WI38 (cell line): ENCODE measurements at regions not wholly inside any gene's neighbourhood (a gene's known extent, or its start where the extent isn't known, plus 50 kb on each side); places are given as distances from the start of the nearest gene placed in this dataset.

Experiments
- H3K4me3 ChIP-seq: 2 replicates; pipeline ENCODE4 v1.5.1; 2011; ENCODE audit warnings: low read depth, mild to moderate bottlenecking, control low read depth, low read length
- TF ChIP-seq, protein P1 (sequence below): IDR thresholded peaks from 2 replicates; pipeline ENCODE4 v1.5.1; 2012; ENCODE audit warnings: low read depth, mild to moderate bottlenecking, control low read depth, low read length

DNA sequence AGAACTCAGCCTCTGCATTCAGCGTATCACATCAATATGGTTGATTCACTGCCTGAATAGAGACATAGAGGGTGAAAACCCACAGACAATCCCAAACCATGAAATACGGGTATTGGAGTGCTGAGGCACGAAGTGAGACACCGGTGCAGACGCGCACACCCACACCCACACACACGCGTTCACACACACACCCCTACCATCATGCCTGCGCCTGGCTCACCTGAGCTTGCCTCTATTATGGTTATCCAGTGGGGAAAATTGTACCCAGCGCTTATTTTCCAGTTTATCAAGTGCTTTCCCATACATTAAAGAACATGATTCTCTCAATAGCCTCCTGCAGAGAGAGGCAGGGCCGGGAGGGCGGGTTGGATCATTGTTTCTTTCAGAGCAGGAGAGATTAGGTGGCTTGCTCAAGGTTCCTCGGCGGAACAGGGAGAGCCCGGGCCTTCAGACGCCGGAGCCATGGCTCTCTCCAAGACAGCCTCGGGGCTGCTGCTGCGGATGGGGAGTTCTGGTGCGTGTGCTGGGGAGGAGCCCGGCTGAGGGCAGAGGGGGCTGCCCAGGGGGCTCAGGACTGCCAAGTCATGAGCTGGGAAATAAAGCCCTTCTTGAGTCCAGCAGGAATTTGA is 78.9 kb upstream of the THY1 start:
- TF ChIP-seq, protein P1, sequence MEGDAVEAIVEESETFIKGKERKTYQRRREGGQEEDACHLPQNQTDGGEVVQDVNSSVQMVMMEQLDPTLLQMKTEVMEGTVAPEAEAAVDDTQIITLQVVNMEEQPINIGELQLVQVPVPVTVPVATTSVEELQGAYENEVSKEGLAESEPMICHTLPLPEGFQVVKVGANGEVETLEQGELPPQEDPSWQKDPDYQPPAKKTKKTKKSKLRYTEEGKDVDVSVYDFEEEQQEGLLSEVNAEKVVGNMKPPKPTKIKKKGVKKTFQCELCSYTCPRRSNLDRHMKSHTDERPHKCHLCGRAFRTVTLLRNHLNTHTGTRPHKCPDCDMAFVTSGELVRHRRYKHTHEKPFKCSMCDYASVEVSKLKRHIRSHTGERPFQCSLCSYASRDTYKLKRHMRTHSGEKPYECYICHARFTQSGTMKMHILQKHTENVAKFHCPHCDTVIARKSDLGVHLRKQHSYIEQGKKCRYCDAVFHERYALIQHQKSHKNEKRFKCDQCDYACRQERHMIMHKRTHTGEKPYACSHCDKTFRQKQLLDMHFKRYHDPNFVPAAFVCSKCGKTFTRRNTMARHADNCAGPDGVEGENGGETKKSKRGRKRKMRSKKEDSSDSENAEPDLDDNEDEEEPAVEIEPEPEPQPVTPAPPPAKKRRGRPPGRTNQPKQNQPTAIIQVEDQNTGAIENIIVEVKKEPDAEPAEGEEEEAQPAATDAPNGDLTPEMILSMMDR = no peak
- no peak overlapping the region for H3K4me3 ChIP-seq

DNA sequence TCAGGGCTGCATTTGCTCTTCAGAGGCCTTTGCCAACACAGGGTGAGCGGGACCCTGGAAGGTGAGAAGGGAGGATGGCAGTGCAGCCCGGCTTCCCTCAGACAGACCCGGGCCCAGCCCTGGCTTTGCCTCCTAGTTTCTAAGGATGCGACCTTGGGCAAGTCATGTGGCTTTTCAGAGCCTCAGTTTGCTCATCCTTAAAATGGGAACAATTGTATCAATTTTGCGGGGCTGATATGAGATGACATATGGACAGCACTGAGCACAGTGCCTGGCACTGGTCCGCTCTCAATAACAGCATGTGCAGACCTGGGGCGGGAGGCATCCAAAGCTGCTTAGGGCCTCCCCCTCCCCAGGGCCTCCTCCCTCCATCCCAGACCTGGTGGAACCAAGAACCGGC is 74.7 kb upstream of the THY1 start:
- H3K4me3 ChIP-seq = no peak overlapping the region
- TF ChIP-seq, protein P1 = no peak

DNA sequence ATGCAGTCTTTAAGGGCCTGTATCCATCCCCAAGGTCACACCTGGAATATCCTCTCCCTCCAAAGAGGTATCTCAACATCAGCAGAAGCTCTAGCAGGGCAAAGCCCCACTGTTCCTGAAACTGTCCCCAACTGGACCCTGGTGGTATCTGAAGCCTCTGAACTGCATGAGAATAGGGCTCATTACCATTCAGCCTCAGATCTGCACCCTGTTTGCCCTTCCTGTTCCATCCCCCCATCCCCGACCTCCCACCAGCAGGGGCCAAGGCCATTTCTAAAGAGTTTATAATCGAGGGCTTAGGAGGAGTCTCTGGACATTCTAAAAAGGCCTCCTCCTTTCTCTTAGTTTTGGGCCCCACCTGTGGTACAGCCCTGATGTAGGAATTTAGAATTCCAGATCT is 74.0 kb upstream of the THY1 start:
- H3K4me3 ChIP-seq = no peak overlapping the region
- TF ChIP-seq, protein P1 = no peak

DNA sequence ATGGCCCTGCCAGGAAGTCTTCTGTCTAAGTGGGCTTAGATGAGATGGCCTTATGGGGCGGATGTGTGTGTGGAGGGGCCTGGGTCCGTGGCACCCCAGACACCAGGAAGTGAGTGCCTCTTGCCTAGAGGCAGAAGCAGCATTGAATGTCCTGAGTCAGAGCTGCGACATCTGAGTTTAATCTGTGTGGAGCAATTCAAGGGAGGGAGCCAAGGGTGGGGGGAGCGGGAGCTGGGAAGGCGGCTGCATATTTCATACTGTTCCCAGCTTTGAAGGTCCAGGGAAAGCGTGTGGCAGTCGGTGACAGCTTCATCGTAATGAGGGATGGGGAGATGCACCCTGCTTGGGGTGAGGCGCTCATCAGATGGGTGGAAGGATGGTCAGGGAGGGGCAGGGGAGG is 73.5 kb upstream of the THY1 start:
- TF ChIP-seq, protein P1 = no peak
- no peak overlapping the region for H3K4me3 ChIP-seq

DNA sequence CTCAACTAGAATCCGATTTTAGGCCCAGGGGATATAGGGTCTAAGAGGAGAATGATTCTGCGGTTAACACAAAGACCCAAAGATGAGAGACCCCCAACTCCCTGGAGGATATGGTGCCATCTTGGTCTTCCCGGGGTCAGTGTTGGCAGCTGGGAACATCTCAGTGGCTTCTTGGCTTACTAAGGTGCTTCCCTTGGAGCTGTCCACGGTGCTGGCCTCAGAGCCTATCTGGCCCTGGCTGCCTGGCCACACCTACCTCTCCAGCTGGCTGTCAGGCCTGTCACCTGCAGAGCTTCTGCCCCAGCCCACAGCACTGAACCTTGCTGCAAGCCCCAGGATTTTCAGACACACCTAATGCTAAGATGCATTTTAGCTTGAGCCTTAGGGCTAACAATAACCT is 70.7 kb upstream of the THY1 start:
- TF ChIP-seq, protein P1 = no peak
- H3K4me3 ChIP-seq = no peak overlapping the region

DNA sequence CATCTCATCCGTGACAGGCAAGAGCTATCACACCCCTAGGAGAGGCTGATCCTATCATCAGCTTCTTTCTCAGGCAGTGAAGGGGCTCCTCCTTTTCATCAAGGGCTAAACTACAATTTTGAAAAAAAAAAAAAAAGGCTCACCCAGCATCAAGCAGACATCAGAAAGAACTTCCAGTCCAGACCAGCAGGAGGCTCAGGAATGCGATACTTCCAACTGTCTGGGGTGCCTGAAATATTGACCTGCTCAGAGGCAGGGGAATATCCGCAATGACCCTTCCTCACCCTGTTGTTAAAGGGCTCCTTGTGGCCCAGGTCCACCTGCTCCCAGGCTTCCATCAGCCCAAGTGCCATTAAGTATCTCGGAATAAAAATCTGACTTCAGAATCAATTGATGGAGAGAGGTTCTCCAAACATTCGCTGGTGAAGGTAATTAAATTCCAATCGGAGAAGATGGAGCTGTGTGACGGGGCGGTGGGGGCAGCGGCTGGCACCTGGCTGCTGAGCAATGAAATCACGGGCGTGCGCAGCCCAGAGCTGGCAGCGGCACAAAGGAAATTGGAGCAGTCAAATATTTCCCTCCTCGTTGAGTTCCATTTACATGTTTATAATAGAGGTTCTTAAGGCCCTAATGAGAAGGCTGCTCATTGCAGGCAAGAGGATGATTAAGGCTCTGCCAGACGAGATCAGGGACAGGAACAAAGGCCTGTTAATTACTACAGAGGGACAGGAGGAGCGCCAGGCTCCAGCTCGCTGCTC is 69.0 kb upstream of the THY1 start:
- TF ChIP-seq, protein P1 = peak; percentile 45
- H3K4me3 ChIP-seq = no peak overlapping the region

DNA sequence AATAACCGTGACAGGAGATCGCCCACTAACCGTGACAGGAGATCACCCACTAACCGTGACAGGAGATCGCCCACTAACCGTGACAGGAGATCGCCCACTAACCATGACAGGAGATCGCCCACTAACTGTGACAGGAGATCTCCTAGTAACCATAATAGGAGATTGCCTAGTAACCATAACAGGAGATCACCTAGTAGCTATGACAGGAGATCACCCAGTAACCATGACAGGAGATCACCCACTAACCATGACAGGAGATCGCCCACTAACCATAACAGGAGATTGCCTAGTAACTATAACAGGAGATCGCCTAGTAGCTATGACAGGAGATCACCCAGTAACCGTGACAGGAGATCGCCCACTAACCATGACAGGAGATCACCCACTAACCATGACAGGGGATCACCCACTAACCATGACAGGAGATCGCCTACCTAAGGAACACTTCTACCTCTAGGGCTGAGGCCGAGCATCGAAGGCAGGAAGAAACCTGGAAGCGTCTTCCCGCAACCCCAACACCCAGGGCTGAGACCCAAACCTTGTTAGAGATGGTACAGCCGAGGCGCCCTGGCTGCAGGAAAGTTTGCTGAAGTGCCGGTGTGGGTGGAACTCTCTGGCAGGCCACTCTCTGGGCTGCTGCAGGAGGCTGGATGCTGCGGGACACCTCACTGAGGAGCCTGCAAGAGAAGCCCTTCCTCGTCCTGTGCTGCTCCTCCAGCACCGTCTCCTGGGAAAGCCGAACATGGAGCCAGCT is 67.5 kb upstream of the THY1 start:
- TF ChIP-seq, protein P1 = no peak
- H3K4me3 ChIP-seq = no peak overlapping the region
